ENCODE measurements at regions not wholly inside any gene's neighbourhood (a gene's known extent, or its start where the extent isn't known, plus 50 kb on each side); places are given as distances from the start of the nearest gene placed in this dataset.

DNA sequence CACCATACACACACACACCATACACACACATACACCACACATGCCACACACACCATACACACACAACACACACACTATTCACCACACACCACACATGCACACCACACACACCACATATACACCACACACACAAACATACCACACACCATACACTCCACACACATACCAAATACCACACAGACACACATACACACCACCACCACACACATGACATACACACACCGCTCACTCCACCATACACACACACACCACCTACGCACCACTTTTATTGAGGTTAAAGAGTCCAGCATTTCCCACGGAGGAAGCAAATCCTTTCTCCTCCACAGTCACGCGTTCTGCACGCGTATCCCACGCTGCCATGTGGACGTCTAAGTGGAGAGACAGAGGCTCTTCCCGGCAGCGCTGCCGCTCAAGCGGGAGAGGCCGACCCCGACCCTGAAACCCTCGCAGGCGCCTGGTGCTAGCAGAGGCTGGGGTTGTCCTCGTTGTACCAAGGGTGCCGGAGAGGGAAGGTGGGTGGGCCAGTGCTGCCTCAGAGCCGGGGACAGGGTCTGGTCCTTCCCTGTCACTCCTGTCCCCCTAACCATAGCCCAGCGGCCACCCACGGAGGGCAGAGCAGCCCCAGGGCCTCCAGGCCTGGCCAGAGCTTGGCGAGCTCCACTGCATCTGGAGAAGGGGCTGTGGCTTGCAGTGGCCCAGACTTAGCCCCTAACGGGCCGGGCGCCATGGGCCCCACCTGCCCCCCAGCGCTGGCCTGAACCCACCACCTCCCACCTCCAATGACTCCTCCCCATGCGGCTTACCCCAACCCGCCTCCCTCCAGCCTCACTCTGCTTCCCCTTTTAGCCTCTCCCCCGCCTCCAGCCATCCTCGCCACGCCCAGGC, 1495.0 kb downstream of the BRD1 start:
- no peaks in the 10 kb centered on the region for H3K36me3 ChIP-seq (ENCODE audit: control insufficient read depth in 2 of 2, insufficient read depth in 1 of 2, low read length in 2 of 2)
- ChIA-PET CTCF (no interaction called here), POLR2A (no interaction called here)
- no peak overlapping the region for H3K27ac ChIP-seq (ENCODE audit: extremely low read depth, low read depth, low read length)
- no peak overlapping the region for H3K4me3 ChIP-seq (ENCODE audit: low read depth, low read length)
- H3K4me1 ChIP-seq (ENCODE audit: control insufficient read depth, insufficient read depth, low read length): no peaks in the 10 kb centered on the region
- no peak for TF ChIP-seq ZNF248 (tag by site-specific recombination; IDR thresholded peaks at IDR 0.05)
- TF ChIP-seq, protein P1, sequence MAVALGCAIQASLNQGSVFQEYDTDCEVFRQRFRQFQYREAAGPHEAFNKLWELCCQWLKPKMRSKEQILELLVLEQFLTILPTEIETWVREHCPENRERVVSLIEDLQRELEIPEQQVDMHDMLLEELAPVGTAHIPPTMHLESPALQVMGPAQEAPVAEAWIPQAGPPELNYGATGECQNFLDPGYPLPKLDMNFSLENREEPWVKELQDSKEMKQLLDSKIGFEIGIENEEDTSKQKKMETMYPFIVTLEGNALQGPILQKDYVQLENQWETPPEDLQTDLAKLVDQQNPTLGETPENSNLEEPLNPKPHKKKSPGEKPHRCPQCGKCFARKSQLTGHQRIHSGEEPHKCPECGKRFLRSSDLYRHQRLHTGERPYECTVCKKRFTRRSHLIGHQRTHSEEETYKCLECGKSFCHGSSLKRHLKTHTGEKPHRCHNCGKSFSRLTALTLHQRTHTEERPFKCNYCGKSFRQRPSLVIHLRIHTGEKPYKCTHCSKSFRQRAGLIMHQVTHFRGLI (tag by site-specific recombination; IDR thresholded peaks at IDR 0.05): no peak
- TF ChIP-seq ZNF350 (tag by site-specific recombination; IDR thresholded peaks at IDR 0.05): no peak
- TF ChIP-seq, protein P2, sequence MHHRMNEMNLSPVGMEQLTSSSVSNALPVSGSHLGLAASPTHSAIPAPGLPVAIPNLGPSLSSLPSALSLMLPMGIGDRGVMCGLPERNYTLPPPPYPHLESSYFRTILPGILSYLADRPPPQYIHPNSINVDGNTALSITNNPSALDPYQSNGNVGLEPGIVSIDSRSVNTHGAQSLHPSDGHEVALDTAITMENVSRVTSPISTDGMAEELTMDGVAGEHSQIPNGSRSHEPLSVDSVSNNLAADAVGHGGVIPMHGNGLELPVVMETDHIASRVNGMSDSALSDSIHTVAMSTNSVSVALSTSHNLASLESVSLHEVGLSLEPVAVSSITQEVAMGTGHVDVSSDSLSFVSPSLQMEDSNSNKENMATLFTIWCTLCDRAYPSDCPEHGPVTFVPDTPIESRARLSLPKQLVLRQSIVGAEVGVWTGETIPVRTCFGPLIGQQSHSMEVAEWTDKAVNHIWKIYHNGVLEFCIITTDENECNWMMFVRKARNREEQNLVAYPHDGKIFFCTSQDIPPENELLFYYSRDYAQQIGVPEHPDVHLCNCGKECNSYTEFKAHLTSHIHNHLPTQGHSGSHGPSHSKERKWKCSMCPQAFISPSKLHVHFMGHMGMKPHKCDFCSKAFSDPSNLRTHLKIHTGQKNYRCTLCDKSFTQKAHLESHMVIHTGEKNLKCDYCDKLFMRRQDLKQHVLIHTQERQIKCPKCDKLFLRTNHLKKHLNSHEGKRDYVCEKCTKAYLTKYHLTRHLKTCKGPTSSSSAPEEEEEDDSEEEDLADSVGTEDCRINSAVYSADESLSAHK (tag by site-specific recombination; IDR thresholded peaks at IDR 0.05): no peak
- no peak for TF ChIP-seq ZNF48 (tag by site-specific recombination; IDR thresholded peaks at IDR 0.05)
- TF ChIP-seq ZNF140 (tag by site-specific recombination; IDR thresholded peaks at IDR 0.05): no peak
- TF ChIP-seq, protein P3, sequence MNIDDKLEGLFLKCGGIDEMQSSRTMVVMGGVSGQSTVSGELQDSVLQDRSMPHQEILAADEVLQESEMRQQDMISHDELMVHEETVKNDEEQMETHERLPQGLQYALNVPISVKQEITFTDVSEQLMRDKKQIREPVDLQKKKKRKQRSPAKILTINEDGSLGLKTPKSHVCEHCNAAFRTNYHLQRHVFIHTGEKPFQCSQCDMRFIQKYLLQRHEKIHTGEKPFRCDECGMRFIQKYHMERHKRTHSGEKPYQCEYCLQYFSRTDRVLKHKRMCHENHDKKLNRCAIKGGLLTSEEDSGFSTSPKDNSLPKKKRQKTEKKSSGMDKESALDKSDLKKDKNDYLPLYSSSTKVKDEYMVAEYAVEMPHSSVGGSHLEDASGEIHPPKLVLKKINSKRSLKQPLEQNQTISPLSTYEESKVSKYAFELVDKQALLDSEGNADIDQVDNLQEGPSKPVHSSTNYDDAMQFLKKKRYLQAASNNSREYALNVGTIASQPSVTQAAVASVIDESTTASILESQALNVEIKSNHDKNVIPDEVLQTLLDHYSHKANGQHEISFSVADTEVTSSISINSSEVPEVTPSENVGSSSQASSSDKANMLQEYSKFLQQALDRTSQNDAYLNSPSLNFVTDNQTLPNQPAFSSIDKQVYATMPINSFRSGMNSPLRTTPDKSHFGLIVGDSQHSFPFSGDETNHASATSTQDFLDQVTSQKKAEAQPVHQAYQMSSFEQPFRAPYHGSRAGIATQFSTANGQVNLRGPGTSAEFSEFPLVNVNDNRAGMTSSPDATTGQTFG (tag by site-specific recombination; IDR thresholded peaks at IDR 0.05; ENCODE audit: borderline replicate concordance): no peak
- TF ChIP-seq RBAK (tag by site-specific recombination; IDR thresholded peaks at IDR 0.05): no peak
- TF ChIP-seq ZFHX2 (tag by site-specific recombination; conservative IDR thresholded peaks at IDR 0.05): peak; percentile 56
- no peak for TF ChIP-seq ZBTB8A (tag by site-specific recombination; IDR thresholded peaks at IDR 0.05)
- TF ChIP-seq, protein P4, sequence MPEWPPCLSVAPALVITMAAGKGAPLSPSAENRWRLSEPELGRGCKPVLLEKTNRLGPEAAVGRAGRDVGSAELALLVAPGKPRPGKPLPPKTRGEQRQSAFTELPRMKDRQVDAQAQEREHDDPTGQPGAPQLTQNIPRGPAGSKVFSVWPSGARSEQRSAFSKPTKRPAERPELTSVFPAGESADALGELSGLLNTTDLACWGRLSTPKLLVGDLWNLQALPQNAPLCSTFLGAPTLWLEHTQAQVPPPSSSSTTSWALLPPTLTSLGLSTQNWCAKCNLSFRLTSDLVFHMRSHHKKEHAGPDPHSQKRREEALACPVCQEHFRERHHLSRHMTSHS (tag by site-specific recombination; IDR thresholded peaks at IDR 0.05): peak; percentile 37; the same call in 1 of the 2 replicates
- peak; percentile 61; the same call in 1 of the 2 replicates for TF ChIP-seq ZNF670 (tag by site-specific recombination; IDR thresholded peaks at IDR 0.05; ENCODE audit: low read depth)
- TF ChIP-seq, protein P5, sequence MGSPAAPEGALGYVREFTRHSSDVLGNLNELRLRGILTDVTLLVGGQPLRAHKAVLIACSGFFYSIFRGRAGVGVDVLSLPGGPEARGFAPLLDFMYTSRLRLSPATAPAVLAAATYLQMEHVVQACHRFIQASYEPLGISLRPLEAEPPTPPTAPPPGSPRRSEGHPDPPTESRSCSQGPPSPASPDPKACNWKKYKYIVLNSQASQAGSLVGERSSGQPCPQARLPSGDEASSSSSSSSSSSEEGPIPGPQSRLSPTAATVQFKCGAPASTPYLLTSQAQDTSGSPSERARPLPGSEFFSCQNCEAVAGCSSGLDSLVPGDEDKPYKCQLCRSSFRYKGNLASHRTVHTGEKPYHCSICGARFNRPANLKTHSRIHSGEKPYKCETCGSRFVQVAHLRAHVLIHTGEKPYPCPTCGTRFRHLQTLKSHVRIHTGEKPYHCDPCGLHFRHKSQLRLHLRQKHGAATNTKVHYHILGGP (tag by site-specific recombination; IDR thresholded peaks at IDR 0.05): no peak
- no peak for TF ChIP-seq SCRT1 (tag by site-specific recombination; IDR thresholded peaks at IDR 0.05; ENCODE audit: borderline replicate concordance)
- TF ChIP-seq, protein P6, sequence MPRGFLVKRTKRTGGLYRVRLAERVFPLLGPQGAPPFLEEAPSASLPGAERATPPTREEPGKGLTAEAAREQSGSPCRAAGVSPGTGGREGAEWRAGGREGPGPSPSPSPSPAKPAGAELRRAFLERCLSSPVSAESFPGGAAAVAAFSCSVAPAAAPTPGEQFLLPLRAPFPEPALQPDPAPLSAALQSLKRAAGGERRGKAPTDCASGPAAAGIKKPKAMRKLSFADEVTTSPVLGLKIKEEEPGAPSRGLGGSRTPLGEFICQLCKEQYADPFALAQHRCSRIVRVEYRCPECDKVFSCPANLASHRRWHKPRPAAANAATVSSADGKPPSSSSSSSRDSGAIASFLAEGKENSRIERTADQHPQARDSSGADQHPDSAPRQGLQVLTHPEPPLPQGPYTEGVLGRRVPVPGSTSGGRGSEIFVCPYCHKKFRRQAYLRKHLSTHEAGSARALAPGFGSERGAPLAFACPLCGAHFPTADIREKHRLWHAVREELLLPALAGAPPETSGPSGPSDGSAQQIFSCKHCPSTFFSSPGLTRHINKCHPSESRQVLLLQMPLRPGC (tag by site-specific recombination; IDR thresholded peaks at IDR 0.05): no peak
- TF ChIP-seq ZNF76 (tag by site-specific recombination; IDR thresholded peaks at IDR 0.05; ENCODE audit: borderline replicate concordance, low read depth): no peak
- TF ChIP-seq EGR2 (tag by site-specific recombination; IDR thresholded peaks at IDR 0.05; ENCODE audit: low read depth): peak; percentile 69
- TF ChIP-seq ZNF324 (tag by site-specific recombination; IDR thresholded peaks at IDR 0.05): no peak
- no peaks in the 10 kb centered on the region for H3K9me3 ChIP-seq (ENCODE audit: control insufficient read depth, insufficient read depth, low read depth, low read length)
